HCT116 (cell line): ENCODE measurements at regions not wholly inside any gene's neighbourhood (a gene's known extent, or its start where the extent isn't known, plus 50 kb on each side); places are given as distances from the start of the nearest gene placed in this dataset.

Source experiments
- ATAC-seq: fragments of 200-7000 bp; cut with Tn5 transposase; 2 replicates; pipeline ENCODE4 v1.9.1; 2020; ENCODE audit warnings: mild to moderate bottlenecking, moderate library complexity
- BruUV-seq: library from RNA; stranded (reverse); fragments of 400-500 nt; replicated peaks from 2 replicates; lab custom pipeline; 2021; lab: Mats Ljungman, UMichigan
- CTCF ChIA-PET: fragments of 300-600 bp; sonication (Branson Sonifier 250); formaldehyde crosslinking; loops from one replicate; lab custom pipeline; 2021; ENCODE audit warnings: antibody characterized with exemption; lab: Charles Lee
- POLR2A ChIA-PET: fragments of 300-600, 350-600 bp; sonication (Branson Sonifier 250); formaldehyde crosslinking; loops from one replicate; lab custom pipeline; 2021; ENCODE audit warnings: antibody characterized with exemption; lab: Charles Lee
- RAD21 ChIA-PET, 2 experiments: fragments of 300-600 bp; sonication (Branson Sonifier 250); formaldehyde crosslinking; loops; one replicate each; lab custom pipeline; 2023; ENCODE audit warnings: low total read pairs in 2 of 2; ENCODE audit not compliant: uncharacterized antibody in 2 of 2, unreplicated experiment in 2 of 2, low non-redundant PET in 1 of 2; lab: Charles Lee
- DNase-seq: peaks from one replicate; pipeline ENCODE4 v3.0.0-alpha.2; 2010; ENCODE audit warnings: low read depth, low spot score
- H2AFZ ChIP-seq: fragments of 200-600 bp; shearing (Covaris generic), sonication (generic); 2 replicates; pipeline ENCODE4 v1.6.1; 2017; ENCODE audit warnings: low read depth, mixed run types, mixed read lengths, antibody characterized with exemption, low read length; ENCODE audit not compliant: poor library complexity, severe bottlenecking
- H3K27ac ChIP-seq: 2 replicates; pipeline ENCODE4 v1.5.1; 2012; ENCODE audit warnings: low read depth, low read length
- H3K27me3 ChIP-seq: fragments of 200-600 bp; sonication (generic); 2 replicates; pipeline ENCODE4 v1.6.1; 2016; ENCODE audit warnings: mixed run types, low read length, mixed read lengths; ENCODE audit not compliant: insufficient read depth
- H3K36me3 ChIP-seq, 2 experiments: fragments of 200-500 bp in 1 of 2; fragments of 200-600 bp in 1 of 2; sonication (Bioruptor generic) in 1 of 2; sonication (generic) in 1 of 2; 2 replicates each; pipeline versions ENCODE4 v1.5.1 to v1.6.1; 2014 to 2016; ENCODE audit warnings: low read length in 2 of 2, inconsistent platforms in 1 of 2, mixed read lengths in 1 of 2, mixed run types in 1 of 2; ENCODE audit not compliant: insufficient read depth in 2 of 2, control insufficient read depth in 1 of 2
- H3K4me1 ChIP-seq, 2 experiments: fragments of 200-600 bp in 1 of 2; sonication (generic) in 1 of 2; 2 replicates each; pipeline versions ENCODE4 v1.5.1 to v1.6.1; 2012 to 2017; ENCODE audit warnings: low read length in 2 of 2, inconsistent platforms in 1 of 2, mild to moderate bottlenecking in 1 of 2, mixed read lengths in 1 of 2, mixed run types in 1 of 2, moderate library complexity in 1 of 2; ENCODE audit not compliant: insufficient read depth in 2 of 2, control insufficient read depth in 1 of 2
- H3K4me2 ChIP-seq: fragments of 200-600 bp; sonication (generic); 2 replicates; pipeline ENCODE4 v1.6.1; 2017; ENCODE audit warnings: mixed run types, low read length, mixed read lengths
- H3K4me3 ChIP-seq, 2 experiments: fragments of 200-600 bp in 1 of 2; sonication (generic) in 1 of 2; replicated peaks in 1 of 2; 2 replicates each; pipeline ENCODE4 v1.5.1; 2011 to 2016; ENCODE audit warnings: low read length in 2 of 2, control low read depth in 1 of 2, low read depth in 1 of 2, mild to moderate bottlenecking in 1 of 2, mixed read lengths in 1 of 2, mixed run types in 1 of 2
- H3K79me2 ChIP-seq: fragments of 200-600 bp; sonication (generic); 2 replicates; pipeline ENCODE4 v1.6.1; 2017; ENCODE audit warnings: mild to moderate bottlenecking, mixed run types, low read length, moderate library complexity, mixed read lengths; ENCODE audit not compliant: insufficient read depth
- H3K9ac ChIP-seq: fragments of 200-600 bp; sonication (generic); 2 replicates; pipeline ENCODE4 v1.6.1; 2016; ENCODE audit warnings: low read length, mixed read lengths
- H3K9me2 ChIP-seq: fragments of 200-600 bp; sonication (generic), shearing (Covaris generic); 2 replicates; pipeline ENCODE4 v1.6.1; 2017; ENCODE audit warnings: mixed run types, mild to moderate bottlenecking, moderate library complexity; ENCODE audit not compliant: insufficient read depth
- H3K9me3 ChIP-seq, 2 experiments: fragments of 200-500 bp in 1 of 2; fragments of 200-600 bp in 1 of 2; sonication (Bioruptor generic) in 1 of 2; sonication (generic) in 1 of 2; 2 replicates each; pipeline ENCODE4 v1.6.1; 2014 to 2017; ENCODE audit warnings: low read length in 2 of 2, mixed read lengths in 2 of 2, inconsistent platforms in 1 of 2, low read depth in 1 of 2, mild to moderate bottlenecking in 1 of 2, mixed run types in 1 of 2, moderate library complexity in 1 of 2; ENCODE audit not compliant: control insufficient read depth in 1 of 2, insufficient read depth in 1 of 2
- H4K20me1 ChIP-seq: fragments of 200-600 bp; sonication (generic), shearing (Covaris generic); 2 replicates; pipeline ENCODE4 v1.6.1; 2017; ENCODE audit warnings: mixed run types, mild to moderate bottlenecking, moderate library complexity; ENCODE audit not compliant: insufficient read depth
- CEBPB ChIP-seq: IDR thresholded peaks from 2 replicates; pipeline ENCODE4 v1.6.1; 2012; ENCODE audit warnings: low read depth
- CTCF ChIP-seq, 3 experiments: fragments of 200-600 bp in 1 of 3; sonication (generic) in 1 of 3; IDR thresholded peaks in 2 of 3; conservative IDR thresholded peaks in 1 of 3; 2 replicates each; pipeline ENCODE4 v1.5.1; 2012 to 2017; ENCODE audit warnings: low read depth in 2 of 3, low read length in 2 of 3, antibody characterized with exemption in 1 of 3, borderline replicate concordance in 1 of 3, control low read depth in 1 of 3, mild to moderate bottlenecking in 1 of 3, mixed read lengths in 1 of 3, mixed run types in 1 of 3, moderate library complexity in 1 of 3; ENCODE audit not compliant: insufficient read depth in 1 of 3
- EGR1 ChIP-seq: IDR thresholded peaks from 2 replicates; pipeline ENCODE4 v1.6.1; 2012; ENCODE audit warnings: low read depth
- MAX ChIP-seq: IDR thresholded peaks from 2 replicates; pipeline ENCODE4 v1.6.1; 2012
- POLR2A ChIP-seq: IDR thresholded peaks from 2 replicates; pipeline ENCODE4 v1.7.0; 2011; ENCODE audit warnings: borderline replicate concordance; ENCODE audit not compliant: insufficient read depth, insufficient read length; ENCODE audit errors: extremely low read depth
- RAD21 ChIP-seq: IDR thresholded peaks from 2 replicates; pipeline ENCODE4 v1.6.1; 2012; ENCODE audit warnings: low read depth, mild to moderate bottlenecking
- SP1 ChIP-seq: IDR thresholded peaks from 2 replicates; pipeline ENCODE4 v1.6.1; 2012; ENCODE audit warnings: low read depth
- SRF ChIP-seq: IDR thresholded peaks from 2 replicates; pipeline ENCODE4 v1.6.1; 2012; ENCODE audit warnings: low read depth
- TCF7L2 ChIP-seq: IDR thresholded peaks from 2 replicates; pipeline ENCODE4 v1.7.0; 2011; ENCODE audit warnings: borderline replicate concordance, inconsistent platforms; ENCODE audit not compliant: insufficient read depth, insufficient read length; ENCODE audit errors: extremely low read depth
- ZBTB33 ChIP-seq: IDR thresholded peaks from 2 replicates; pipeline ENCODE4 v1.6.1; 2011; ENCODE audit warnings: mild to moderate bottlenecking, low read length, moderate library complexity; ENCODE audit not compliant: insufficient replicate concordance; ENCODE audit errors: extremely low read depth
- ZFX ChIP-seq: fragments of 450-650 bp; IDR thresholded peaks from 2 replicates; pipeline ENCODE4 v1.6.1; 2017
- intact Hi-C: fragments of 100-400 bp; cut with micrococcal nuclease; formaldehyde crosslinking; loops from 2 replicates; pipeline ENCODE4 v1.10.0; 2022

GRCh38 chr10:81002382-81002781, 464.7 kb downstream of the SH2D4B start:
- BruUV-seq: no TSS peak
- Histone ChIP-seq H3K4me3 (no peak overlapping the region), H3K27me3 (no peaks in the 10 kb centered on the region), H3K9ac (no peak overlapping the region), H2AFZ (no peak overlapping the region), H3K27ac (no peak overlapping the region), H4K20me1 (no peaks in the 10 kb centered on the region), H3K4me1 (no peaks in the 10 kb centered on the region), H3K4me2 (no peak overlapping the region), H3K36me3 (no peaks in the 10 kb centered on the region), H3K9me2 (no peaks in the 10 kb centered on the region), H3K9me3 (no peaks in the 10 kb centered on the region), H3K79me2 (no peaks in the 10 kb centered on the region)
- TF ChIP-seq ZBTB33 (no peak), POLR2A (no peak), TCF7L2 (no peak), SP1 (no peak), MAX (no peak), RAD21 (no peak), EGR1 (no peak), CEBPB (no peak), CTCF (IDR thresholded peaks at IDR 0.05 in 2 of 3, conservative IDR thresholded peaks at IDR 0.05 in 1 of 3; ENCODE audit: borderline replicate concordance in 1 of 3, insufficient read depth in 1 of 3, low read depth in 2 of 3, low read length in 2 of 3) (no peak), ZFX (no peak), SRF (no peak)
- RAD21 ChIA-PET: no interaction called here
- POLR2A ChIA-PET: no interaction called here
- intact Hi-C loops: no loop called here
- CTCF ChIA-PET: no interaction called here
- DNase-seq: no peak
- ATAC-seq: no peak
